Naive thymus-derived CD8-positive, alpha-beta T cell (primary cell): ENCODE measurements at regions not wholly inside any gene's neighbourhood (a gene's known extent, or its start where the extent isn't known, plus 50 kb on each side); places are given as distances from the start of the nearest gene placed in this dataset.
A peak's percentile ranks its signal among the peaks of the same experiment; 100 is the strongest.

Experiments
- ATAC-seq, 2 donors: fragments of 150-1000 bp; cut with Tn5 transposase in 1 of 2; sonication (Bioruptor Pico), chemical (Tn5 transposase) in 1 of 2; 1 replicate in 1 of 2; 2 replicates in 1 of 2; pipeline ENCODE4 v1.10.0; 2021; ENCODE audit warnings: mild to moderate bottlenecking in 2 of 2, moderate library complexity in 2 of 2
- POLR2A ChIA-PET: fragments of 350-600 bp; sonication (Branson Sonifier 250); formaldehyde crosslinking; loops from one replicate; lab custom pipeline; 2021; ENCODE audit warnings: antibody characterized with exemption; lab: Charles Lee
- DNase-seq, 10 donors: peaks; one replicate each; pipeline versions ENCODE4 v3.0.0 to v3.0.0-alpha.2; 2020 to 2022
- H3K27ac Mint-ChIP-seq, 10 donors: one replicate each; pipeline ENCODE4 v1.8.0; 2020 to 2022; ENCODE audit warnings: mild to moderate bottlenecking in 10 of 10, mixed read lengths in 10 of 10, moderate library complexity in 4 of 10, inconsistent platforms in 1 of 10
- H3K27me3 Mint-ChIP-seq, 5 donors: one replicate each; pipeline ENCODE4 v1.8.0; 2021 to 2022; ENCODE audit warnings: mixed read lengths in 5 of 5
- H3K36me3 Mint-ChIP-seq, 3 donors: one replicate each; pipeline ENCODE4 v1.8.0; 2020 to 2022; ENCODE audit warnings: mixed read lengths in 3 of 3, mild to moderate bottlenecking in 2 of 3, inconsistent platforms in 1 of 3
- H3K4me1 Mint-ChIP-seq, 4 donors: one replicate each; pipeline ENCODE4 v1.8.0; 2021 to 2022; ENCODE audit warnings: mixed read lengths in 4 of 4
- H3K4me3 Mint-ChIP-seq, 10 donors: one replicate each; pipeline ENCODE4 v1.8.0; 2020 to 2022; ENCODE audit warnings: mild to moderate bottlenecking in 10 of 10, mixed read lengths in 10 of 10, moderate library complexity in 6 of 10, inconsistent platforms in 1 of 10
- H3K9me3 Mint-ChIP-seq, 9 donors: one replicate each; pipeline ENCODE4 v1.8.0; 2020 to 2022; ENCODE audit warnings: mixed read lengths in 9 of 9, mild to moderate bottlenecking in 3 of 9, inconsistent platforms in 1 of 9, moderate library complexity in 1 of 9

DNA sequence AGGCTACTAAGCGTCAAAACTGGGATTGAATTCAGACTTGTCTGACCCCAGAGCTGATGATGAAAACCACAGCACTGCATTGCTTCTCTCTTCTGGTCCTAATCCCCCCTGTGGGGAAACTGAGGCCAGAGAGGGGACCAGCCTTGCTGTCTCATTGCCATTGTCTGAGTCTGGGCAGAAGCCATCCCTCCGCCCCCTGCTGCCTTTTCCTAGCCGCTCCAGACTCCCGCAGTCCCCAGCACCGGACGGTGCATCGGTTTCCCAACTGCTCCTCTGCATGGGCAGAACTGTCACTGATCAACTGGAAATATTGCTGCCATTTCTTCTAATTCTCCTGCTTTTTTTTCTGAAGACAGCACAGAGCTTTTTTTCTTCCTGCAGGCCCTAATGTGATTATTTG is 157.4 kb downstream of the ACTL8 start:
- Mint-ChIP-seq H3K9me3 (no peaks in the 10 kb centered on the region), H3K27ac (peak overlapping the region in 1 of 10 donors; percentile 35), H3K4me3 (no peak overlapping the region), H3K4me1 (peaks cover 0 to 3% (median 0%) of the 10 kb centered on the region in 4 donors), H3K27me3 (peaks cover 20 to 74% (median 58%) of the 10 kb centered on the region in 5 donors), H3K36me3 (no peaks in the 10 kb centered on the region)
- no peak for ATAC-seq
- POLR2A ChIA-PET, result no interaction called here
- no peak for DNase-seq

DNA sequence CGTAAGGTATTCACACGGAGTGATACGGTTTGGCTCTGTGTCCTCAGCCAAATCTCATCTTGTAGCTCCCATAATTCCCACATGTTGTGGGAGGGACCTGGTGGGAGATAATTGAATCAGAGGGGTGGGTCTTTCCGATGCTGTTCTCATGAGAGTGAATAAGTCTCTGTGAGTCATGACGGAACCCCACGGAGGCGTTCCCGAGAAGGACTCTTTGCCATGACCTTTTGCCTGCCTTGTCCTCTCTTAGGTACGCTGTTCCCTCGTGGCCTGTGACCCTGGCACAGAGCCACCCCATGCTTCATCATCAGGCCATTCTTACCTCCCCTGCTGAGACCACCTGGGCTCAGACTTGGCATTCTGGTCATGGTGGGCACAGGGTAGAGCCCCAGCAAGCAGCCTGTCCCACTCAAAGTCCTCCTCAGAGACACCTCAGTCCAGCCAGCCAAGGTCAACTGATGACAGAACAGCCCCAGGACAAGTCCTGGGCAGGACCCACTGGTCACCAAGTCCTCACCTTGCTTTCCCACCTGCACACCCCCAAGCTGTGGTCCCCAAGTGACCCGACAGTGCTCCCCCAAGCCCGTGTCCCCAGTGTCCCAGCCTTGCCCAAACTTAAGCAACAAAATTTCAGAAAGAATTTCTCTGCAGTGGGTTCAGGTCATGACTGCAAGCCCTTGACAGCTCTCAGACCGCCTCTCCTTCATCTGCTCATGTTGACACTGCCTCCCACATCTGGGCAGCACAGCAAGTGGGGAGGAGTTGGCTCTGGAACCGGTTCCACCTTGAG is 158.4 kb downstream of the ACTL8 start:
- no peak overlapping the region for H3K4me3 Mint-ChIP-seq
- POLR2A ChIA-PET, result no interaction called here
- peaks cover 0 to 3% (median 0%) of the 10 kb centered on the region in 4 donors for H3K4me1 Mint-ChIP-seq
- H3K36me3 Mint-ChIP-seq, result no peaks in the 10 kb centered on the region
- H3K9me3 Mint-ChIP-seq, result no peaks in the 10 kb centered on the region
- H3K27ac Mint-ChIP-seq, result no peak overlapping the region
- peaks cover 21 to 74% (median 59%) of the 10 kb centered on the region in 5 donors for H3K27me3 Mint-ChIP-seq
- ATAC-seq, result no peak
- DNase-seq, result no peak

DNA sequence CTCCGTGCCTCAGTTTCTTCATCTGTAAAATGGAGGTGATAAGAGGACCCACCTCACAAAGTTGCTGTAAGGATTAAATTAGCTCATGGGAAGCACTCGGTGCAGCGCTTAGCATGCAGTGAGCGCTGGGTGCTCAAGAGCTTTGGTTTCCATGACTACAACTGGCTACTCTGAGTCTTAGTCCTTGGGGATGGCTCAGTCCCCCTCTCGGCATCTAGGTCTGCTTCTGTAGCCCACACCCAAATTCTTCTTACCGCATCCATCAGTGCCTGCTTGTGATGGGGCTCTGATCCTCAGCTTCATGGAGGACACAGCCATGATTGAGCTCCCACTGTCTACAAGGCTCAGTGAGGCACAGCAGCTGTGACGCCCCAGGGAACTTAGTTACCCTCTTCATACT is 159.0 kb downstream of the ACTL8 start:
- Mint-ChIP-seq H3K27ac (no peak overlapping the region), H3K4me1 (peaks cover 0 to 3% (median 0%) of the 10 kb centered on the region in 4 donors), H3K9me3 (no peaks in the 10 kb centered on the region), H3K27me3 (peaks cover 21 to 73% (median 58%) of the 10 kb centered on the region in 5 donors), H3K4me3 (no peak overlapping the region), H3K36me3 (no peaks in the 10 kb centered on the region)
- POLR2A ChIA-PET, result no interaction called here
- no peak for ATAC-seq
- no peak for DNase-seq

DNA sequence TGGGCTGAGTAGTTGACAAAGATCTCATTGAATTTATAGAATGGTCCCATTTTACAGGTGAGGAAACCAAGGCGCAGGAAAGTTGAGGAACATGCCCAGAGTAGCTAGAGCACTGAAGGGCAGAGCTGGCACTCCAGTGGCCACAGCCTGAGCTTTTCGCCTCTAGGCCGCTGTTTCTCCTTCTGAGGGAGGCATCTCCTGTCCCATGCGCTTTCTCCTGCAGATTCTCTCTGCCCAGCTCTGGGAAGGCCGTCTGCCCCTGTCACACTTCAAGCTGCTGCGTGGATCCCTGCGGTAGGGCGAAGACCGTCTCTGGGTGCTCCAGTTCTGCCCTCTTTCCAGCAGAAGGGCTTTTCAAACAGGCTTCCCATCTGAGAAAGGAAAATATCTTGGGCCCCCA is 159.9 kb downstream of the ACTL8 start:
- Mint-ChIP-seq H3K9me3 (peaks cover 0 to 2% (median 0%) of the 10 kb centered on the region in 9 donors), H3K27me3 (peaks cover 21 to 66% (median 58%) of the 10 kb centered on the region in 5 donors), H3K36me3 (no peaks in the 10 kb centered on the region), H3K4me1 (peaks cover 0 to 3% (median 0%) of the 10 kb centered on the region in 4 donors), H3K27ac (no peak overlapping the region), H3K4me3 (no peak overlapping the region)
- POLR2A ChIA-PET, result no interaction called here
- ATAC-seq (no peak), DNase-seq (no peak)

DNA sequence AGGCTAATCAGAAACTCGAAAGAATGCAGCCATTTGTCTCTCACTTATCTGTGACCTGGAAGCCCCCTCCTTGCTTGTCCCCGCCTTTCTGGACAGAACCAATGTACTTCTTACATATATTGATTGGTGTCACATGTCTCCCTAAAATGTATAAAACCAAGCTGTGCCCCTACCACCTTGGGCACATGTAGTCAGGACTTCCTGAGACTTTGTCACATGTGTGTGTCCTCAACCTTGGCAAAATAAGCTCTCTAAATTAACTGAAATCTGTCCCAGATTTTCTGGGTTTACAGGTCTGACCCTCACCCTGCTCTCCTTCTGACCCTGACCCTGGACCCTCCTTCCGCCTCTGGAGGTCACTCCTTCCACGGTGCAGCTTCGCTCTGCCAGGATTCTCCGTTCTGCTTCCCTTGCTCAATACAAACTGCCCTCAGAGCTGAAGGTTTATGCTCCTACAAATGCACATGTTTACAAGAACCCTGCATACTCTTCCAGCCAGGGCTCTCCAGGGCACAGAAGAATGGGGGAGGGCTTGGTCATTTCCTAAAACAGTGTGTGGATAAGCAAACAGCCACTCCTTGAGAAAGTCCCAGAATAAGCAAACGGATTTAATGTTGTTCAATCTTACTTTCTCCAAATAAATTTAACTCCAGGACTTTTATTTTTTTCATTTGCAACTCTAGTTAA is 160.5 kb downstream of the ACTL8 start:
- no peak for DNase-seq
- Mint-ChIP-seq H3K9me3 (peaks cover 0 to 2% (median 0%) of the 10 kb centered on the region in 9 donors), H3K4me1 (peaks cover 0 to 2% (median 0%) of the 10 kb centered on the region in 4 donors), H3K27me3 (peaks cover 22 to 66% (median 60%) of the 10 kb centered on the region in 5 donors), H3K27ac (no peak overlapping the region), H3K4me3 (no peak overlapping the region), H3K36me3 (no peaks in the 10 kb centered on the region)
- no peak for ATAC-seq
- POLR2A ChIA-PET, result no interaction called here

DNA sequence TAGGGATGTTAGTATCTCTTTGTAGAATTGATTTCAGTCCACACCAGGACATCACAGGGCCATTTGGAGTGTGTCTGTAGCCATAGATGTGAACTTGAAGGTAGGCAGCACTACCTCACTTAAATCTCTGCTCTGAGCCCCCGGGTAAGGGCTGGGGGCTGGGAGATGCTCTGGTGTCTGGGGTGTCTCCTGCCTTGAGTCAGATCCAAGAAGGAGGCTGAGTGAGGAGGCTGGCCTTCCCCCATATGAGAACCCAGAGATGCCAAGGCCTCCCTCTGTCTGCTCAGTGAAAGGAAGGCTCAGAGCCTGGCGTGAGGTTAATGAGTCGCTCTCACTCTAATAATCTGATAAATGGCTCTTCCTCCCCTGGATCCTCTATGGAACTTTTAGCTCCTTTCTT is 161.6 kb downstream of the ACTL8 start:
- no peak for ATAC-seq
- POLR2A ChIA-PET, result no interaction called here
- Mint-ChIP-seq H3K4me3 (no peak overlapping the region), H3K9me3 (peaks cover 0 to 2% (median 0%) of the 10 kb centered on the region in 9 donors), H3K4me1 (peaks cover 0 to 2% (median 0%) of the 10 kb centered on the region in 4 donors), H3K36me3 (no peaks in the 10 kb centered on the region), H3K27ac (no peak overlapping the region), H3K27me3 (peaks cover 25 to 76% (median 61%) of the 10 kb centered on the region in 5 donors)
- DNase-seq, result no peak

DNA sequence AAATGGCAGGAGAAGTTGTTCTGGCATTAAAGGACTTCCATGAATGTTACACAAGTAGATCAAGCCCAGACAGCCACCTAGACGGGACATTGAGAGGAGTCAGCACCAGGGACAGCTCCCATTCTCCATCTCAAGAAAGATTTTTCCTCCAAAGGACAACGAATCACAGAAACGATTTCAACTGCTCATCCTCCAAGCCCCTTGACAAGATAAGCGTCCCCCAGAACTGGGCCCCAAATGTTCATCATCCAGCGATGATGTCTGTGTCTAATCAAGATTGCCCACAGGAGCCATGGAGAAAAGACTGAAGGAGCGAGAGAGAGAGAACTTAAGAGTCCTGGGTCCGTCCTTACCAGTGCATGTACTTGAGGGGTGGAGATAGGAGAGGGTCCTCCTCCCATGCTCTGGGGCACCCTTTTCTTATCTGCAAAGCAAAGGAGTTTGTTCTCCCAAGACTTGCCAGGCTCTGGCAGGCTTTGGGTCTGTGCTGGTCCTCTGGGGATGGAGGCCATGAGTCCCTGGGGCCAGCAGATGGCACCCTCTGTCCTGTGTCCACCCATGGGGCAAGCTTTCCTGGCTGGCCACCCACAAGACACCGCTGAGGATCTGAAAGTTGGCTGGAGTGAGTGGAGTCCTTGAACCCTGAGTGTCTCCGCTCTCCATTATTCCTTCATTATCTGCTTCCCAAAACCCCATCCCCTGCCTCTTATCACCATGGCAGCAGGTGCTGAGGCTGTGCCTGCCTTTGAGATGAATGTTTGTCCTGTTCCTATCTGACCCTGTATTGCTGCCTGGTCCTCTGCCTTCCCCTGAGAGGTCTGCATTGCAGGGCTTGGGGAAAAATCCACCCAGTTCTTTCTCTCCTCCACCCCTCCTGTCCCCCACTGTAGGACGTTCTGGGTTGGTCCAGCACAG is 164.6 kb downstream of the ACTL8 start:
- DNase-seq, result no peak
- POLR2A ChIA-PET, result no interaction called here

DNA sequence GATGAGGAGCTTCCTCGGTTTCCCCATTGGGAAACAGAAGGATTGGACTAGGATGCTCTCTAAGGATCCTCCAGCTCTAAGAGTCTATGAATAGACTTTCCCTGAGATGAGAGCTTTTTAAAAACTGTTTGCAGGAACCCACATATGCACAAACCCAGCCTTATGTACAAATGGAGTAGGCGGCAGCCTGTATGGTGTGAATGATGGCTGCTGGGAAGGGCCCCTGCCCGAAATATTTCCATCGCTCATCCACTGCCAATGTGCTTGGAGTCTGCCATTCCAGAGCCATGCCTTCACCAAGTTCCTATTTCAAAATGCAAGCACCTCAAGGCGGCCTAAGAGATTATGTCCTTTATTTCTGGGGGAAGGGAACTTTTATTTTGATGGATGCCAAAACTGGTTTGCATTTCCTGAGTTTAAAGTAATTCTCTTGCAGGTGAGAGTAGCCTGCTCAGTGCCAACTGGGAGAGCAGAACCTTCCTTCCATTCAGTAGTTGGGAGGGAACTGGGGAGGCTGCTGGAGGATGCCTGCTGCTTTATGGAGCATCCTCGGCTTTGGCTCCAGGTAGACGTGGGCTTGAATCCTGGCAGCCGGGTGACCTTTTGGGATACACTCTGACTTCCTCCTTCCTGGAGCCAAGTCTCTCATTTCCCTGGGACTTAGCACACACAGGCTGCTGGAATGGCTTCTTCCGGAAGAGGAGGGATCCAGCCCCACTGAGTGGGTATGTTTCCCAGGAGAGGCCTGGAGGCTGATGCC is 165.9 kb downstream of the ACTL8 start:
- ATAC-seq (no peak), DNase-seq (no peak)
- H3K27ac Mint-ChIP-seq, result no peak overlapping the region
- peaks cover 0 to 6% (median 2%) of the 10 kb centered on the region in 4 donors for H3K4me1 Mint-ChIP-seq
- H3K27me3 Mint-ChIP-seq, result peaks cover 23 to 84% (median 52%) of the 10 kb centered on the region in 5 donors
- H3K36me3 Mint-ChIP-seq, result no peaks in the 10 kb centered on the region
- H3K9me3 Mint-ChIP-seq, result peaks cover 0 to 2% (median 0%) of the 10 kb centered on the region in 9 donors
- POLR2A ChIA-PET, result no interaction called here
- no peak overlapping the region for H3K4me3 Mint-ChIP-seq

More for the DNA sequence above, 164.6 kb downstream of the ACTL8 start:
- Mint-ChIP-seq H3K9me3 (peaks cover 0 to 2% (median 0%) of the 10 kb centered on the region in 9 donors), H3K27me3 (peaks cover 24 to 87% (median 57%) of the 10 kb centered on the region in 5 donors), H3K4me1 (peaks cover 0 to 3% (median 0%) of the 10 kb centered on the region in 4 donors), H3K36me3 (no peaks in the 10 kb centered on the region), H3K27ac (no peak overlapping the region), H3K4me3 (no peak overlapping the region)
- ATAC-seq, result no peak

DNA sequence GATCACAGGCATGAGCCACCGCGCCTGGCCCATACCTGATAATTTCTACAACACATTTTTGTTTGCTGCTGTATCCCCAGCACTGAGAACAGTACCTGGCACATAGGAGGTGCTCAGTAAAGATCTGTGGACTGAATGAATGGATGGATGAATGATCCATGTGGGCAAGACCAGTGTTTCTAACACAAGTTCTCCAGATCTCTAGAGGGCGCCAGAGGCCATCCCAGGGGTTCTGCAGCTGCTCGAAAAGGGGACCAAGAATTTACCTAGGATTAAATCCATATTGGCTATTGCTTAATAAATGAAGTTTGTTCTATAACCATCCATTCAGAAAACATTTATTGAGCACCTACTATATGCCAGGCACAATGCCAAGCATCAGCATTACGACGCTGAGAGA is 167.7 kb downstream of the ACTL8 start:
- Mint-ChIP-seq H3K9me3 (peaks cover 0 to 2% (median 0%) of the 10 kb centered on the region in 9 donors), H3K4me1 (peaks cover 0 to 6% (median under 1%) of the 10 kb centered on the region in 4 donors), H3K27me3 (peaks cover 21 to 80% (median 47%) of the 10 kb centered on the region in 5 donors), H3K36me3 (no peaks in the 10 kb centered on the region), H3K4me3 (no peak overlapping the region), H3K27ac (no peak overlapping the region)
- ATAC-seq, result no peak
- DNase-seq, result peak in 4 of 10 donors; percentile 10 to 21 (median 14)
- POLR2A ChIA-PET, result interaction anchor here (0.8 kb wide), 1 partner anchor 387 kb away, joined by 3 read pairs; no protein-coding TSS in a partner anchor

DNA sequence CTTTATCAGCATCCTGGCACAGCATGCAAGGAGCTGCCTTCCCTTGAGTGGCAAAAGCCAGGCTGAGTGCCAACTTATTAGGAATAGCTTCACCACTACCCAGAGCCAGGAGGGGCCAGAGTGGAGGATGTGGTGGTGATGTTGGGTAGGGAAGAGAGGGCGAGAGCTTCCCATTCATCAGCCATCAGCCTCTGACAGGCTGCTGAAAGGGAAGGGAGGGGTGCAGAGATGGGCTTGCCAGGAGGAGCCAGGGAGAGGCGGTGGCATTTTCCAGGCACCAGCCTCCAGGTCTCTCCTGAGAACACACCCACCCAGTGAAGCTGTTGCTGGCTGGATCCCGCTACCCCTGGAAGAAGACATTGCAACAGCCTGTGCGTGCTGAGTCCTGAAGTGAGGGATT is 168.5 kb downstream of the ACTL8 start:
- H3K27me3 Mint-ChIP-seq, result peaks cover 17 to 80% (median 43%) of the 10 kb centered on the region in 5 donors
- H3K27ac Mint-ChIP-seq, result peak overlapping the region in 1 of 10 donors; percentile 12

DNA sequence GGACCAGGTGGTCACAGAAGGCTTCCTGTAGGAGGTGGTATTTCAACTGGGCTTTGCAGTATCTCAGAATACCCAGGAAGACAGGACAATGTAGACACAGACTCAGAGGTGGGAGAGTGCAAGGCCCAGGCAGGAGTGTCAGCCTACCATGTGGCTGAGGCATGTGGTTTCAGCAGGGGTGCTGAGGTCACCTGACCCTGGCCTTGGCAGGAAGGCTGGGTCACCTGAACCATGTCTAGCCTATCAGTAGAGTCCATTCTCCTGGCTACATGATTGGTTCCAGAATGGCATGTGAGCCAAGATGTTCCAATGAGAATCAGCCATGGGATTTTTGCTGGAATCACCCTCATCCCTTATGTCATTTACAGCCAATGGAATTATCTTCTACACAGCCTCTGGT is 169.4 kb downstream of the ACTL8 start:
- ATAC-seq, result no peak
- DNase-seq, result no peak
- POLR2A ChIA-PET, result no interaction called here
- H3K9me3 Mint-ChIP-seq, result peaks cover 0 to 2% (median 0%) of the 10 kb centered on the region in 9 donors
- H3K27ac Mint-ChIP-seq, result no peak overlapping the region
- H3K4me1 Mint-ChIP-seq, result peaks cover 0 to 6% (median under 1%) of the 10 kb centered on the region in 4 donors
- H3K4me3 Mint-ChIP-seq, result no peak overlapping the region
- peaks cover 16 to 81% (median 44%) of the 10 kb centered on the region in 5 donors for H3K27me3 Mint-ChIP-seq
- no peaks in the 10 kb centered on the region for H3K36me3 Mint-ChIP-seq

More for the DNA sequence above, 168.5 kb downstream of the ACTL8 start:
- no peak for ATAC-seq
- Mint-ChIP-seq H3K36me3 (no peaks in the 10 kb centered on the region), H3K9me3 (peaks cover 0 to 2% (median 0%) of the 10 kb centered on the region in 9 donors), H3K4me3 (no peak overlapping the region), H3K4me1 (peaks cover 0 to 6% (median under 1%) of the 10 kb centered on the region in 4 donors)
- no peak for DNase-seq
- POLR2A ChIA-PET, result no interaction called here
